ENCODE measurements at regions not wholly inside any gene's neighbourhood (a gene's known extent, or its start where the extent isn't known, plus 50 kb on each side); places are given as distances from the start of the nearest gene placed in this dataset.
A peak's percentile ranks its signal among the peaks of the same experiment; 100 is the strongest.

DNA sequence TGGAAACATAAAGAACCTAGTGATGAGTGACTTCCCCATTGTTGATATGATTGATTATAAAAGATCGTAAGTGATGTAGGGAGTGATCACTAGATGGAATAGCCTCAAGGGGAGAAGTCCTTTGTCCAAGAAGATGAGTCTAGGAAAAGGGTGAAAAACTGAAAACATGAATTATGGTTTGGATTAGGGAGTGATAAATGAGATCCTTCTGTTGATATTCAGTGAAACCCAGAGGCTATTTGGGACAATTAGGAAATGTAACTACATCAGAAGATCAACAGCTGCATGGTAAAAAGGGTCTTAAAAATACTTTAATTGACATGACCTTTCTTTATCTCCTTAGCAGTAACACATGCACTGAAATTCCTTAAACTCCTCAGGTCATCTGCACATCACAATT, 124.0 kb upstream of the UNC5C start:
- Histone ChIP-seq H2AFZ (replicated peaks) (no peak overlapping the region), H3K9ac (no peak overlapping the region), H3K36me3 (peaks cover 7% of the 10 kb centered on the region), H3K79me2 (ENCODE audit: low read depth) (no peaks in the 10 kb centered on the region), H3K4me2 (no peak overlapping the region), H4K20me1 (ENCODE audit: low read depth) (no peaks in the 10 kb centered on the region), H3K27me3 (no peaks in the 10 kb centered on the region), H3K4me1 (no peaks in the 10 kb centered on the region), H3F3A (ENCODE audit: low read depth) (no peaks in the 10 kb centered on the region), H3K9me3 (ENCODE audit: low read depth) (no peaks in the 10 kb centered on the region), H3K4me3 (no peak overlapping the region), H3K27ac (no peak overlapping the region)
- Mint-ChIP-seq H3K9me3 (peaks cover 11% of the 10 kb centered on the region), H3K4me1 (peaks cover 19% of the 10 kb centered on the region), H3K27ac (no peak overlapping the region), H3K36me3 (no peaks in the 10 kb centered on the region), H3K27me3 (ENCODE audit: insufficient read depth, low read depth) (peaks cover 2% of the 10 kb centered on the region), H3K4me3 (no peak overlapping the region)
- TF ChIP-seq EZH2 (IDR thresholded peaks at IDR 0.05), result no peak
- no peak for DNase-seq (ENCODE audit: low spot score)

DNA sequence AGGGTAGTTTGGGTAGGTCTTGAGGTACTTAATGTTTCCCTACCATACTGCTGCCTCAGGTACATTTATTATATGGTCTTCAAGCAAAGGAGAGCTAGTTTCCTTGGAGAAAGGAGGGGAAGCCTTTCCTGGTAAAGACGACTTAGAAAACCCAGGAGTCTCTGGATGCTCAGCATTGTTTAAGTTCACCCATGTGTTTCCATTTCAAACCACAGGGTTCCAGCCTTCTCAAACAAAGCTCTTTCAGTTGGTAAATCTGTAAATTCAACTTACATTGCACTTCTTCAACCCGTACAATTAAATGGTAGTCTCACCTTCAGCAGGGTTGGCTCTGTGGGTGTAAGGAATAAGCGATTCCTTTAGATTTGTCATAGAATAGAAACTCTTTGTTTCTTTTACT, 111.9 kb upstream of the UNC5C start:
- H3K27me3 Mint-ChIP-seq (ENCODE audit: insufficient read depth, low read depth), result peaks cover 2% of the 10 kb centered on the region
- H3F3A ChIP-seq (ENCODE audit: low read depth), result peaks cover 8% of the 10 kb centered on the region
- peaks cover 4% of the 10 kb centered on the region for H3K9me3 ChIP-seq (ENCODE audit: low read depth)
- H3K4me3 ChIP-seq, result no peak overlapping the region
- H3K27me3 ChIP-seq, result no peaks in the 10 kb centered on the region
- TF ChIP-seq CTCF (IDR thresholded peaks at IDR 0.05) (no peak), EZH2 (IDR thresholded peaks at IDR 0.05) (no peak), EZH2phosphoT487 (IDR thresholded peaks at IDR 0.05) (no peak)
- peaks cover 21% of the 10 kb centered on the region for H3K4me1 ChIP-seq
- H3K36me3 Mint-ChIP-seq, result peaks cover 3% of the 10 kb centered on the region
- peaks cover 52% of the 10 kb centered on the region for H3K9me3 Mint-ChIP-seq
- no peak overlapping the region for H3K27ac Mint-ChIP-seq
- no peak overlapping the region for H3K27ac ChIP-seq
- peaks cover 6% of the 10 kb centered on the region for H3K4me1 Mint-ChIP-seq
- no peak overlapping the region for H3K4me3 Mint-ChIP-seq
- H3K79me2 ChIP-seq (ENCODE audit: low read depth), result no peaks in the 10 kb centered on the region
- peak; percentile 62 for DNase-seq (ENCODE audit: low spot score)
- no peak overlapping the region for H3K9ac ChIP-seq
- H4K20me1 ChIP-seq (ENCODE audit: low read depth), result no peaks in the 10 kb centered on the region
- peak overlapping the region; percentile 17 for H3K4me2 ChIP-seq
- no peaks in the 10 kb centered on the region for H3K36me3 ChIP-seq
- H2AFZ ChIP-seq (replicated peaks), result no peak overlapping the region

DNA sequence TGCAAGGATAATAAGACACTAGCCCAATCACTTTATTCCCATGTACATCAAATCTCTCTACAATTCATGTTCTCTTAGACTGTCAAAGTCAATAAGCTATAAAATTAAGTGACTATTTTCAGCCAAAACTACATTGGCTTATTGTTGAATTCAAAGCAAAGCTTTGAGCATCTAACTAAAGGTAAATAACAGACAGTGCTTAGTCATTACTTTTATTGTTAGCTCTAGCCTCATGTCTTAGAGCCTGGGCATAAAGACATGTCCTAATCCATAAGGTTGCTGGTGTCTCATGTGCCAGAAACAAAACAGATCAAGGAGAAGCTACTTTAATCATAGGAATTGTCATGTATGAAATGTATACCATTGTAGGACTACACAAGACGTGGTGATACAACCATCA, 103.1 kb upstream of the UNC5C start:
- TF ChIP-seq CTCF (IDR thresholded peaks at IDR 0.05) (no peak), EZH2phosphoT487 (IDR thresholded peaks at IDR 0.05) (no peak), EZH2 (IDR thresholded peaks at IDR 0.05) (no peak)
- H3K4me2 ChIP-seq, result no peak overlapping the region

GRCh38 chr4:95644417-95644816, 95.6 kb upstream of the UNC5C start:
- Histone ChIP-seq H3K4me2 (no peak overlapping the region), H2AFZ (replicated peaks) (no peak overlapping the region), H3K4me1 (no peaks in the 10 kb centered on the region), H3K79me2 (ENCODE audit: low read depth) (no peaks in the 10 kb centered on the region), H3K9ac (no peak overlapping the region), H3K27ac (no peak overlapping the region), H3F3A (ENCODE audit: low read depth) (no peaks in the 10 kb centered on the region), H3K9me3 (ENCODE audit: low read depth) (no peaks in the 10 kb centered on the region), H3K4me3 (no peak overlapping the region), H3K36me3 (no peaks in the 10 kb centered on the region), H4K20me1 (ENCODE audit: low read depth) (no peaks in the 10 kb centered on the region), H3K27me3 (no peaks in the 10 kb centered on the region)
- no peaks in the 10 kb centered on the region for H3K9me3 Mint-ChIP-seq
- DNase-seq (ENCODE audit: low spot score), result no peak
- H3K27ac Mint-ChIP-seq, result no peak overlapping the region
- peaks cover 20% of the 10 kb centered on the region for H3K4me1 Mint-ChIP-seq
- H3K27me3 Mint-ChIP-seq (ENCODE audit: insufficient read depth, low read depth), result no peaks in the 10 kb centered on the region
- no peak for TF ChIP-seq CTCF (IDR thresholded peaks at IDR 0.05)
- TF ChIP-seq EZH2phosphoT487 (IDR thresholded peaks at IDR 0.05), result no peak
- no peak for TF ChIP-seq EZH2 (IDR thresholded peaks at IDR 0.05)
- no peaks in the 10 kb centered on the region for H3K36me3 Mint-ChIP-seq
- no peak overlapping the region for H3K4me3 Mint-ChIP-seq

More for the DNA sequence above, 103.1 kb upstream of the UNC5C start:
- Mint-ChIP-seq H3K9me3 (peaks cover 20% of the 10 kb centered on the region), H3K27ac (no peak overlapping the region), H3K36me3 (peaks cover 1% of the 10 kb centered on the region), H3K27me3 (ENCODE audit: insufficient read depth, low read depth) (no peaks in the 10 kb centered on the region), H3K4me3 (no peak overlapping the region), H3K4me1 (no peaks in the 10 kb centered on the region)
- no peak overlapping the region for H3K9ac ChIP-seq
- no peaks in the 10 kb centered on the region for H3K4me1 ChIP-seq
- no peaks in the 10 kb centered on the region for H3K79me2 ChIP-seq (ENCODE audit: low read depth)
- no peaks in the 10 kb centered on the region for H3K36me3 ChIP-seq
- no peak for DNase-seq (ENCODE audit: low spot score)
- no peaks in the 10 kb centered on the region for H3K9me3 ChIP-seq (ENCODE audit: low read depth)
- no peaks in the 10 kb centered on the region for H4K20me1 ChIP-seq (ENCODE audit: low read depth)
- H2AFZ ChIP-seq (replicated peaks), result no peak overlapping the region
- no peaks in the 10 kb centered on the region for H3F3A ChIP-seq (ENCODE audit: low read depth)
- no peak overlapping the region for H3K27ac ChIP-seq
- no peaks in the 10 kb centered on the region for H3K27me3 ChIP-seq
- no peak overlapping the region for H3K4me3 ChIP-seq
